Parathyroid adenoma (tissue), 2 donors: ENCODE measurements at regions not wholly inside any gene's neighbourhood (a gene's known extent, or its start where the extent isn't known, plus 50 kb on each side); places are given as distances from the start of the nearest gene placed in this dataset.

Source experiments
- H2AFZ ChIP-seq: fragments of 300-600 bp; sonication (generic); one replicate; pipeline ENCODE4 v1.7.0; 2017; ENCODE audit warnings: antibody characterized with exemption, mild to moderate bottlenecking
- H3K27ac ChIP-seq: fragments of 300-600 bp; sonication (generic); one replicate; pipeline ENCODE4 v1.7.0; 2017
- H3K27me3 ChIP-seq: fragments of 300-600 bp; sonication (generic); one replicate; pipeline ENCODE4 v1.7.0; 2017; ENCODE audit warnings: low read length; ENCODE audit not compliant: control insufficient read depth, insufficient read depth
- H3K36me3 ChIP-seq: fragments of 300-600 bp; sonication (generic); one replicate; pipeline ENCODE4 v1.7.0; 2017; ENCODE audit warnings: low read length; ENCODE audit not compliant: control insufficient read depth, insufficient read depth
- H3K4me1 ChIP-seq: fragments of 300-600 bp; sonication (generic); one replicate; pipeline ENCODE4 v1.7.0; 2017; ENCODE audit warnings: control low read depth
- H3K4me2 ChIP-seq: fragments of 300-600 bp; sonication (generic); one replicate; pipeline ENCODE4 v1.7.0; 2017; ENCODE audit warnings: low read length
- H3K4me3 ChIP-seq: fragments of 300-600 bp; sonication (generic); one replicate; pipeline ENCODE4 v1.7.0; 2017; ENCODE audit warnings: low read depth, low read length
- H3K79me2 ChIP-seq: fragments of 300-600 bp; sonication (generic); one replicate; pipeline ENCODE4 v1.7.0; 2017; ENCODE audit warnings: control low read depth
- H3K9ac ChIP-seq: fragments of 300-600 bp; sonication (generic); one replicate; pipeline ENCODE4 v1.7.0; 2017; ENCODE audit warnings: mild to moderate bottlenecking
- H3K9me3 ChIP-seq: fragments of 300-600 bp; sonication (generic); one replicate; pipeline ENCODE4 v1.7.0; 2017; ENCODE audit warnings: low read length; ENCODE audit not compliant: control insufficient read depth
- CTCF ChIP-seq: fragments of 300-600 bp; sonication (generic); IDR thresholded peaks from one replicate; pipeline ENCODE4 v1.7.0; 2017; ENCODE audit warnings: antibody characterized with exemption, mild to moderate bottlenecking
- donor health status: primary hyperparathyroidism.

DNA sequence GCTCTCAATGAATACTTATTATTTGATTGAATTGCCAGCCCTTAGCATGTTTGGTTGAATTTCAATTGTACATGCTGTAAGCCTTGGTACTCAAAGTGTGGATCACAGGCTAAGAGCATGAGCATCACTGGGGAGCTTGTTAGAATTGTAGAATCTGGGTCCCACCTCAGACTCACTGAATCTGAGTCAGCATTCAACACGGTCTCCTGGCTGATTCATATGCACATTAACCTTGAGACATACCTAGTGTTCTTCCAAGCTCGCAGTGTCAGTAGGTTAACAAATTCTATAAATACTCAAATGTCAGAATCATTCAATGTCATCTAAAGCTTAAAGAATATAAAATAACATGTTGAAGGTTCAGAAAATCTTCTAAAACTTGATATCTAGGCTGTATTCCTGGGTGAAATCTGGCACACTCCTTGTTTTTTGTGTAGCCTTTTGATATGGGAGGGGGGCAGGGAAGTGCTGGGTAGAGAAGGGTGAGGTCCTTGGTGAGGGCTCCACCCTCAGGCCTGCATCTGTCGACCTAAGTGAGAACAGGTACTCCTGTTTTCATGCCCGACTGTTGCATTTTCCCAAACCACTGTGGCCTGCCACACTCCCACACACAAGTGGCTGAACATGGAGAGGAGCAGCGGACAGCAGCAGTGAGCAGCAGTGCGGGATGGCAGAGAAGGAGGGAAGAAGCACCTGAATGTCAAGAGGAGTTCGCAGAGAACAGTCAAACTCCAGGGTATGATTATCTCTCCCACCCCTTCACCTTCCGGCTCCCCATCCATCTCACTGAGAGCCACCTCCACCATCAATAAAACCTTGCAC lies 529.6 kb upstream of the IGFBP7 start:
- H3K9ac ChIP-seq: no peak overlapping the region
- no peak for TF ChIP-seq CTCF

GRCh38 chr4:57635910-57636309 lies 525.7 kb upstream of the IGFBP7 start:
- Histone ChIP-seq H3K27me3 (no peaks in the 10 kb centered on the region), H3K4me3 (no peak overlapping the region), H3K79me2 (no peaks in the 10 kb centered on the region), H3K4me1 (no peaks in the 10 kb centered on the region), H3K9me3 (no peaks in the 10 kb centered on the region), H3K36me3 (no peaks in the 10 kb centered on the region), H3K4me2 (no peak overlapping the region), H2AFZ (no peak overlapping the region), H3K27ac (no peak overlapping the region), H3K9ac (no peak overlapping the region)
- TF ChIP-seq CTCF: no peak

More for the DNA sequence above, 529.6 kb upstream of the IGFBP7 start:
- no peaks in the 10 kb centered on the region for H3K79me2 ChIP-seq
- H3K9me3 ChIP-seq: no peaks in the 10 kb centered on the region
- H3K27me3 ChIP-seq: no peaks in the 10 kb centered on the region
- no peak overlapping the region for H2AFZ ChIP-seq
- H3K4me2 ChIP-seq: no peak overlapping the region
- no peak overlapping the region for H3K27ac ChIP-seq
- no peaks in the 10 kb centered on the region for H3K36me3 ChIP-seq
- no peaks in the 10 kb centered on the region for H3K4me1 ChIP-seq
- H3K4me3 ChIP-seq: no peak overlapping the region

DNA sequence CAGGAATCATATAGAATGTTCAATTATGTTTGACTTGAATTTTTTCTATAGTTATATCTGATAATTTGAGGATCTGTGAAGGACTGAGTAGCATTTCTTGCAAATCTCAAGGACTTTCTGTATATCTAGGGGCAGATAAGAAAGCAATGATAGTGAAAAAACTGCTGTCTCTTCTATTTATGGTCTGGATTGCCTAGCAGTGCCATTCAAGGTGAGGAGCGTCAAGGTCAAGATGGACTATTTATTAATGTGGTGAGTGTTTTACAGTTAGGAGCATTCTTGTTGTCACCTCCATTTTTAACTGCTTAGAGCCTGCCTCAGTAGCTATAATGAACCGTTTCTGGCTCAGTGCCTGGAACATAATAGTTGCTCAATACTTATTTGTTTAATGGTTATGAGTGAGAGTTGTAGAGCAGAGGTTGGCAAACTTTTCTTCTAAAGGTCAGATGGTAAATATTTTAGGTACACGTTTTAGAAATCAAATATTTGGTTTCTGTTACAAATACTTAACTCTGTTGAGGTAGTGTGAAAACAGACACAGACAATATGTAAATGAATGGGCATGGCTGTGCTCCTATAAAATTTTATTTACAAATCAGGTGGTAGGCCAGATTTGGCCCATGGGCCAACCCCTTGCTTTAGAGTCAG lies 523.2 kb upstream of the IGFBP7 start:
- no peak overlapping the region for H3K4me2 ChIP-seq
- H3K9ac ChIP-seq: no peak overlapping the region
- TF ChIP-seq CTCF: no peak
- H3K36me3 ChIP-seq: no peaks in the 10 kb centered on the region
- no peaks in the 10 kb centered on the region for H3K4me1 ChIP-seq
- no peak overlapping the region for H2AFZ ChIP-seq
- no peaks in the 10 kb centered on the region for H3K27me3 ChIP-seq
- no peak overlapping the region for H3K27ac ChIP-seq
- H3K9me3 ChIP-seq: no peaks in the 10 kb centered on the region
- no peaks in the 10 kb centered on the region for H3K79me2 ChIP-seq
- H3K4me3 ChIP-seq: no peak overlapping the region

DNA sequence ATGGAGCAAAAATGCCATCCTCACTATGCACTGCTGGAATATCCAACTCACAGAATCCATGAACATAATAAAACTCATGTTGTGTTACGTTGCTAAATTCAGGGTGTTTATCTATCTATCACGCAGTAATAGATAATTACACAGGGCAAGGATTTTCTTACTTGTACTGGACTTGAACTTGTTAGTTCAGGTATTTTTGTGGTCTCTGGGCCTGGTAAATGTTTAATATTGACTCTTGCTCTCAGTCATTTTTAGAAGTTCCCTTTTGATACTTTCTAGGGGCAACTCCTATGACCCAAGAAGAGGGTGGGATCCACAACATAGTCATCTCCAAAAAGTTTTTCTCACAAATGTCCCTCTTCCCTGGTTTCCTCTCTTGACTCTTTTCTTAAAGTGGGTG lies 522.4 kb upstream of the IGFBP7 start:
- Histone ChIP-seq H3K4me2 (no peak overlapping the region), H3K9me3 (no peaks in the 10 kb centered on the region), H3K4me1 (no peaks in the 10 kb centered on the region), H3K79me2 (no peaks in the 10 kb centered on the region), H2AFZ (no peak overlapping the region), H3K36me3 (no peaks in the 10 kb centered on the region), H3K4me3 (no peak overlapping the region), H3K9ac (no peak overlapping the region), H3K27ac (no peak overlapping the region), H3K27me3 (no peaks in the 10 kb centered on the region)
- no peak for TF ChIP-seq CTCF
